ENCODE measurements at regions not wholly inside any gene's neighbourhood (a gene's known extent, or its start where the extent isn't known, plus 50 kb on each side); places are given as distances from the start of the nearest gene placed in this dataset.

DNA sequence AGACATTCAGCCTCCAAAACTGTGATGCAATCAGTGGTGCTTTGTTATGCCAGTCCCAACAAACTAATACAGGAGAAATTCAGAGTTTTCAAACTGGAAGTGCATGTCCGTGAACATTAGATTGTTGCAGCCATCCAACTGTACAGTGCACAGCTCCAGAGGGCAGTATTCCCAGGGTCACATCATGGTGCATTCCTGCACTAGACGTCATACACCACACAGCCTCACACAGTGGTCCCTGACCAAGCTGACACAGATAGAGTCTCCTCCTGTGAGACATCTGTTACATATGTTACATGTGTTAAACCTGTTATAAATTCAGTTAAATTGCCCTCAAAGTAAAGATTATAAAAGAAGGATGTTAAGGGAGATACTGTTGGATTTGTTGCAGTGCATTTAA is 209.0 kb downstream of the LRRN1 start:
- Histone ChIP-seq H3K27ac (ENCODE audit: low read depth in 1 of 2, low read length in 2 of 2) (no peak overlapping the region), H3K4me3 (replicated peaks in 1 of 3; ENCODE audit: low read depth in 2 of 3, low read length in 3 of 3) (no peak overlapping the region), H3K27me3 (ENCODE audit: control insufficient read depth in 2 of 2, insufficient read depth in 2 of 2, low read length in 2 of 2) (no peaks in the 10 kb centered on the region), H3K79me2 (ENCODE audit: insufficient read depth, low read length) (no peaks in the 10 kb centered on the region), H3K4me1 (ENCODE audit: control insufficient read depth in 1 of 2, insufficient read depth in 2 of 2, low read length in 2 of 2) (no peaks in the 10 kb centered on the region), H3K36me3 (replicated peaks in 1 of 2; ENCODE audit: control insufficient read depth in 1 of 2, insufficient read depth in 2 of 2, low read length in 2 of 2) (no peaks in the 10 kb centered on the region), H4K20me1 (ENCODE audit: insufficient read depth, low read length) (no peaks in the 10 kb centered on the region), H2AFZ (ENCODE audit: insufficient read depth, low read depth, low read length, poor library complexity, severe bottlenecking) (no peak overlapping the region), H3K4me2 (replicated peaks; ENCODE audit: extremely low read depth, low read length, poor library complexity, severe bottlenecking) (no peak overlapping the region), H3K9ac (ENCODE audit: insufficient read depth, low read length, poor library complexity, severe bottlenecking) (no peak overlapping the region), H3K9me3 (replicated peaks in 1 of 2; ENCODE audit: control insufficient read depth in 1 of 2, insufficient read depth in 1 of 2, low read length in 2 of 2) (no peaks in the 10 kb centered on the region)
- H3K4me1 Mint-ChIP-seq = peaks cover 10% of the 10 kb centered on the region
- WGBS (ENCODE audit: insufficient coverage) = 100% methylated on average over 1 of the region's 2 CpGs
- no peak overlapping the region for H3K4me3 Mint-ChIP-seq
- no peak overlapping the region for H3K27ac Mint-ChIP-seq
- H3K27me3 Mint-ChIP-seq (ENCODE audit: low read depth in 3 of 3) = peaks cover 0 to 2% (median 0%) of the 10 kb centered on the region in 3 donors
- H3K36me3 Mint-ChIP-seq = no peaks in the 10 kb centered on the region
- TF ChIP-seq, protein P1, sequence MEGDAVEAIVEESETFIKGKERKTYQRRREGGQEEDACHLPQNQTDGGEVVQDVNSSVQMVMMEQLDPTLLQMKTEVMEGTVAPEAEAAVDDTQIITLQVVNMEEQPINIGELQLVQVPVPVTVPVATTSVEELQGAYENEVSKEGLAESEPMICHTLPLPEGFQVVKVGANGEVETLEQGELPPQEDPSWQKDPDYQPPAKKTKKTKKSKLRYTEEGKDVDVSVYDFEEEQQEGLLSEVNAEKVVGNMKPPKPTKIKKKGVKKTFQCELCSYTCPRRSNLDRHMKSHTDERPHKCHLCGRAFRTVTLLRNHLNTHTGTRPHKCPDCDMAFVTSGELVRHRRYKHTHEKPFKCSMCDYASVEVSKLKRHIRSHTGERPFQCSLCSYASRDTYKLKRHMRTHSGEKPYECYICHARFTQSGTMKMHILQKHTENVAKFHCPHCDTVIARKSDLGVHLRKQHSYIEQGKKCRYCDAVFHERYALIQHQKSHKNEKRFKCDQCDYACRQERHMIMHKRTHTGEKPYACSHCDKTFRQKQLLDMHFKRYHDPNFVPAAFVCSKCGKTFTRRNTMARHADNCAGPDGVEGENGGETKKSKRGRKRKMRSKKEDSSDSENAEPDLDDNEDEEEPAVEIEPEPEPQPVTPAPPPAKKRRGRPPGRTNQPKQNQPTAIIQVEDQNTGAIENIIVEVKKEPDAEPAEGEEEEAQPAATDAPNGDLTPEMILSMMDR (IDR thresholded peaks at IDR 0.05) = no peak
- no peak for DNase-seq
- intact Hi-C loops (cut with micrococcal nuclease) = loop anchor here in 1 of 2 donors (10.0 kb wide), 1 partner anchor 803 kb away; no protein-coding TSS in a partner anchor
- peaks cover 0 to 2% (median 0%) of the 10 kb centered on the region in 7 donors for H3K9me3 Mint-ChIP-seq

DNA sequence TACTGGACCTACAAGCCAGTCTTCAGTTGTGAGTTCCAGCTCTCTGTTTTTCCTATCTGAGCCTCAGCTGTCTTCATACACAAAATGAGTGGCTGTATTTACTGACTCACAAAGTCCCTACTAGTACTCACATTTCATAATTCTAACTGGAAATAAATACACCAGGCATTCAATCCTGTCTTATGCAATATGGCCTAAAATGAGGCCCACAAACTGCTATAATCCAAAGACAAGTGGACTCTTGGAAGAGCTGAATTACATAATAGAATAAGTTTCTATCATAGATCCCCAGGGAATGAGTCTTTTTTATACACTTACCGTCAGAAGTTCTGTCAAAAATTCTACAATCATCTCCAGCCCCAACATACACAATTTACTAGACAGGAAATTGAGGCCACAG is 211.9 kb downstream of the LRRN1 start:
- no peak overlapping the region for H3K27ac ChIP-seq (ENCODE audit: low read depth in 1 of 2, low read length in 2 of 2)
- peaks cover 0 to 3% (median 0%) of the 10 kb centered on the region in 7 donors for H3K9me3 Mint-ChIP-seq

More for the DNA sequence above, 211.9 kb downstream of the LRRN1 start:
- Histone ChIP-seq H3K4me1 (ENCODE audit: control insufficient read depth in 1 of 2, insufficient read depth in 2 of 2, low read length in 2 of 2) (no peaks in the 10 kb centered on the region), H3K79me2 (ENCODE audit: insufficient read depth, low read length) (no peaks in the 10 kb centered on the region), H3K9me3 (replicated peaks in 1 of 2; ENCODE audit: control insufficient read depth in 1 of 2, insufficient read depth in 1 of 2, low read length in 2 of 2) (no peaks in the 10 kb centered on the region), H3K9ac (ENCODE audit: insufficient read depth, low read length, poor library complexity, severe bottlenecking) (no peak overlapping the region), H3K4me3 (replicated peaks in 1 of 3; ENCODE audit: low read depth in 2 of 3, low read length in 3 of 3) (no peak overlapping the region), H3K36me3 (replicated peaks in 1 of 2; ENCODE audit: control insufficient read depth in 1 of 2, insufficient read depth in 2 of 2, low read length in 2 of 2) (no peaks in the 10 kb centered on the region), H3K4me2 (replicated peaks; ENCODE audit: extremely low read depth, low read length, poor library complexity, severe bottlenecking) (no peak overlapping the region), H4K20me1 (ENCODE audit: insufficient read depth, low read length) (no peaks in the 10 kb centered on the region), H3K27me3 (ENCODE audit: control insufficient read depth in 2 of 2, insufficient read depth in 2 of 2, low read length in 2 of 2) (no peaks in the 10 kb centered on the region), H2AFZ (ENCODE audit: insufficient read depth, low read depth, low read length, poor library complexity, severe bottlenecking) (no peak overlapping the region)
- Mint-ChIP-seq H3K27ac (no peak overlapping the region), H3K4me3 (no peak overlapping the region), H3K4me1 (peaks cover 8% of the 10 kb centered on the region), H3K36me3 (peaks cover 0 to 1% of the 10 kb centered on the region in 2 donors), H3K27me3 (ENCODE audit: low read depth in 3 of 3) (peaks cover 0 to 2% (median 0%) of the 10 kb centered on the region in 3 donors)
- intact Hi-C loops (cut with micrococcal nuclease) = no loop called here
- no peak for DNase-seq
- TF ChIP-seq, protein P1 (IDR thresholded peaks at IDR 0.05) = no peak
- WGBS (ENCODE audit: insufficient coverage) = no CpG with 5 or more reads among the region's 1 CpG
